ENCODE measurements at regions not wholly inside any gene's neighbourhood (a gene's known extent, or its start where the extent isn't known, plus 50 kb on each side); places are given as distances from the start of the nearest gene placed in this dataset.
"Not testable (repeated sequence)": the region's sequence is repeated elsewhere in the genome, so short reads cannot be mapped to it uniquely, and the experiment has no call there.

GRCh38 chr13:70981219-70981618 lies 873.0 kb upstream of the KLHL1 start:
- not testable (repeated sequence) for DNase-seq

- DNase-seq, result no peak
Observed at GRCh38 chr13:70969321-70969720, 861.1 kb upstream of the KLHL1 start.

GRCh38 chr13:70967564-70967963 lies 859.3 kb upstream of the KLHL1 start:
- DNase-seq, result no peak

GRCh38 chr13:70964874-70965273 lies 856.6 kb upstream of the KLHL1 start:
- no peak for DNase-seq

- DNase-seq, result peak; percentile 3 to 46
Observed at GRCh38 chr13:70964124-70964523, 855.9 kb upstream of the KLHL1 start.

- peak; percentile 1 to 35 for DNase-seq
Observed at GRCh38 chr13:70960841-70961443, 852.7 kb upstream of the KLHL1 start.

GRCh38 chr13:70959035-70959775 lies 851.0 kb upstream of the KLHL1 start:
- DNase-seq, result no peak

- no peak for DNase-seq
Observed at GRCh38 chr13:70955887-70956286, 847.6 kb upstream of the KLHL1 start.

GRCh38 chr13:70950664-70951063 lies 842.4 kb upstream of the KLHL1 start:
- no peak for DNase-seq

GRCh38 chr13:70945506-70945905 lies 837.3 kb upstream of the KLHL1 start:
- DNase-seq, result no peak

GRCh38 chr13:70941454-70941853 lies 833.2 kb upstream of the KLHL1 start:
- DNase-seq, result no peak

- no peak for DNase-seq
Observed at GRCh38 chr13:70938462-70938861, 830.2 kb upstream of the KLHL1 start.

GRCh38 chr13:70932511-70932910 lies 824.3 kb upstream of the KLHL1 start:
- no peak for DNase-seq

- no peak for DNase-seq
Observed at GRCh38 chr13:70923863-70924752, 815.9 kb upstream of the KLHL1 start.

GRCh38 chr13:70911286-70911685 lies 803.0 kb upstream of the KLHL1 start:
- DNase-seq, result no peak

GRCh38 chr13:70908795-70909194 lies 800.5 kb upstream of the KLHL1 start:
- DNase-seq, result no peak

- DNase-seq, result no peak
Observed at GRCh38 chr13:70905035-70905434, 796.8 kb upstream of the KLHL1 start.

GRCh38 chr13:70896136-70896535 lies 787.9 kb upstream of the KLHL1 start:
- DNase-seq, result no peak

- no peak for DNase-seq
Observed at GRCh38 chr13:70895599-70895998, 787.3 kb upstream of the KLHL1 start.

- DNase-seq, result no peak
Observed at GRCh38 chr13:70894258-70894657, 786.0 kb upstream of the KLHL1 start.

GRCh38 chr13:70893832-70894231 lies 785.6 kb upstream of the KLHL1 start:
- DNase-seq, result no peak

- no peak for DNase-seq
Observed at GRCh38 chr13:70890289-70890688, 782.0 kb upstream of the KLHL1 start.

GRCh38 chr13:70889163-70889562 lies 780.9 kb upstream of the KLHL1 start:
- no peak for DNase-seq

- DNase-seq, result no peak
Observed at GRCh38 chr13:70884196-70884595, 775.9 kb upstream of the KLHL1 start.
